GM19395 (cell line): ENCODE measurements at regions not wholly inside any gene's neighbourhood (a gene's known extent, or its start where the extent isn't known, plus 50 kb on each side); places are given as distances from the start of the nearest gene placed in this dataset.

Experiments
- ATAC-seq: cut with Tn5 transposase; IDR thresholded peaks from one replicate; pipeline ENCODE4 v1.9.1; 2021; ENCODE audit warnings: mild to moderate bottlenecking, moderate library complexity; ENCODE audit not compliant: unreplicated experiment

DNA sequence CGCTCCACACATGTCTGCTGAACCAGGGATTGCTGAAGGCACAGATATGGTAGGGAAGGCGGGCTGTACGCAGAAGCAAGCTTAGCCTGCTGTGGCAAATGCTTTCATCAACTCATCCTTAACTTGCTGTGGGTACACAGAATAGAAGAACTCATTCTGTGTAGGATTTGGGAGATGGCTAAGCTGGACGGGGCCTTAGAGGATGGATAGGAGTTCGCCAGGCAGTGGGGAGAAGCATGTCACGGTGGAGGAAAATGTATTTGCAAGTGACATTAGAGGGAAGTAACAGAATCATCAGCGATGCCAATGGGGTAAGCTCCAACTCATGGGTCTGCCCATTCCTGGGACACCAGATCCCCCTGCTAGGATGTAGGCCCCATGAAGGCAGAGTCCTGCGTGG lies 96.7 kb upstream of the SMIM21 start:
- no peak for ATAC-seq

DNA sequence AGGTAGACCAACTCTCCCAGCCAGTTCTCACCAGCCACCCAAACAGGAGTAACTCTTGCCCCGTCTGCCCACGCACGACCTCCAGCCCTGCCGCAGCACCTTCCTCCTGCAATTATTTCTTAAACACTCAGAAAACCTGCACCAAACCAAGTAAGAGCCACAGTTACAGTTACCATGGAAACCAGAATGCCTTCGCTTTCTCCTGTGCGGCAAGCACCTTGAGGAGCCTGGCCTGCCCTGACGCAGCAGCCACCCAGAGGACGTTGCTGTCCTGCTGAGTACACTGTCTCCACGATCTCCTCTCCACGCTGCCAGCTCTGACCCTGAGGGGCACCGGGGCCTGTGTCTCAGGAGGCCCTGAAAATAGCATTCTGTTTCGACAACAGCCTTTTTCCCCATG lies 94.3 kb upstream of the SMIM21 start:
- no peak for ATAC-seq

DNA sequence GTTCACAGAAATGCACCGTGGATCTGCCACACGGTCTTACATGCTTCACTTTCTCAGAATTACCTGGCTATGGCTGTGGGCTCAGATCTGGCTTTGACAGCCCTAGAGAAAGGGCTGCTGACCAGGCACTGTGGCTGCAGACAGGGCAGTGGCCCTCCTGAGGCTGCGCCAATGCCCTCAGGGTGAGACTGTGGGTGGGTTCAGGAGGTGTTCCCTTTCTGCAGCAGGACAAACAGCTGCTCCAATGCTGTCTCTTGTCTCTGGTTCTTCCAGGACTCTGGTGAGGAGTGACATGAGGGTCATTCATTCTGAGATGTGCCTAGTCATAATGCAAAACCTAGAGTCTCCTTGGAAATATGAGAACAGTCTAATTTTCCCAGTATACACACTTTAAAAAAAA lies 90.5 kb upstream of the SMIM21 start:
- ATAC-seq = no peak

DNA sequence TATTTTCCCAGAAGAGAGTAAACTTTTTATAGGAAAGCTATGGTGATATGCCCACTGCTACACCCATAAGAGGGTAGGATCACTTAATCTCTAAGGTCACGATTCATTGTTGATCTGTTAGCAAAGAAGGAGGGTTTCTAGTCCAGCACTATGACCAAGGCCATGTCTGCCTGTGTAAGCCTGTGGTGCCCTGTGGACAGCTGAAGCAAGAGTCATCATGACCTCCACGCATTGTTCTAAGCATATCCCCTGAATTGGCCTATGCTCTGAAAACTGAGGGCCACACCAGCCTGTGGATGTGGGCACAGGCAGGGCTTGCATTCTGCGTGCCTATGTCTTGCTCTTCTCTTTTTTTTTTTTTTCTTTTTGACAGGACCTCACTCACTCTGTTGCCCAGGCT lies 89.8 kb upstream of the SMIM21 start:
- ATAC-seq = no peak

GRCh38 chr18:75507636-75508035 lies 80.1 kb upstream of the SMIM21 start:
- no peak for ATAC-seq

DNA sequence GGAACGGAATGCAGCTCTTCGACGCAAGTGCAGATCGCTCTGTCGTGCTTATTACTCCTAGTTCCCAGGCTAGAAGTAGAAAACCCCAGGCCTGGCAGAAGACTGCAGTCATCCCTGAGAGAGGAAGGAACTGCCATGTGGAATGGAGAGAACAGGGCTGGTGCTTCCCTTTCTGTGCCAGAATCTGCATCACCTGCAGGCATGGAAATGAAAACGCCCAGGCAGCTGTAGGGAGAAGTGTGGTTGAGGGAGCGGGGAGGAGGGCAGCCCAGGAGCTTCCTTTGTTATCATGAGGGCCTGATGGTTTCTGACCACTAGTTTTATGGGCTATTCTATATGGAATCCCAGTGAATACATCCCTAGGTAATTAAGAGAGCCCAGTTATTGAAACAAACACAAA lies 79.4 kb upstream of the SMIM21 start:
- no peak for ATAC-seq

DNA sequence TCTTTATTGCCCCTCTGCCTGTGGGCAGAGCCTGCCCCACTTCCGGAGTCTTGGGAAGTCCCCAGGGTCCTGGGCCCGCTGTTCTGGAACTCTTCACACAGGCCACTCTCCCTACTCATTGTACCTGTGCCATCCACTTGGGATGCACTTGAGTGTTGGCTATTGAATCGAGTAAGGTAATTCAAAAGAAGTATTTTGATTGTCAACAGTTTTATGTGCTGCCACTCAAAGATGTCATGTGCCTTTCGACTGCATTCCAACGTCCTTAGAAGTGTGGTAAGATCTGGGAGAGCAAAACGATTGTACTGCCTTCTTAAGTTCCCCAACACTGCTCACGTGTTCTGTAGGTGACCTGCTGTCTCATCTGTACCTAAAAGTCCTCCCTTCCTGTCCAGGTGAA lies 77.0 kb upstream of the SMIM21 start:
- no peak for ATAC-seq

GRCh38 chr18:75503615-75504014 lies 76.1 kb upstream of the SMIM21 start:
- no peak for ATAC-seq

DNA sequence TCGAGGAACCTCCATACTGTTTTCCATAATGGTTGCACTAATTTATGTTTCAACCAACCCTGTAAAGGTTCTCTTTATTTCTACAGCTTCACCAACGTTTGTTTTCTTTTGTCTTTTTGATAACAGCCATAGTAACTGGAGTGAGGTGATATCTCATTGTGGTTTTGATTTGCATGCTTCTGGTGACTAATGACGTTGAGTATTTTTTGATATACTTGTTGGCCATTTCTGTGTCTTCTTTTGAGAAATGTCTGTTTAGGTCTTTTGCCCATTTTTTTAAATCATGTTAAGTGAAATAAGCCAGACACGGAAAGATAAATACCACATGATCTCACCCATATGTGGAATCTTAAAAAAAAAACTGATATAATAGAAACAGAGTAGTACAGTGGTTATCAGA lies 74.8 kb upstream of the SMIM21 start:
- ATAC-seq = no peak

DNA sequence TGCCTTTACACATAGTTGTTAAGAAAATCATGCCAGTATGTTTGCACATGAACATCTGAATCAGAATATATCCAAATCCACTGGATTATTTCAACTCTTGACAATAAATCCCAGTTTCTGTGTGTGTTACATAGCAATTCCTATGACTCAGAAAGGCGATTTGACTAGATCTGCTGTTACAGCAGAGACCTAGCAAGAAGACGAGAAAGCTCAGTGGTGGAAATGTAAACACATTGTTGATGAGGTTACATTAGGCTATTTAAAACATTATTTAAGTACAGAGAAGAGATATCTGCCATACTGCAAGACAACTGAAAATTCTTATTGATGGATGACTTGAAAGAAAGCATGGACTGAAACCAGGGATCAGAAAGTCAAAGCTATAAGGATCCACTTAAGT lies 73.0 kb upstream of the SMIM21 start:
- ATAC-seq = no peak

DNA sequence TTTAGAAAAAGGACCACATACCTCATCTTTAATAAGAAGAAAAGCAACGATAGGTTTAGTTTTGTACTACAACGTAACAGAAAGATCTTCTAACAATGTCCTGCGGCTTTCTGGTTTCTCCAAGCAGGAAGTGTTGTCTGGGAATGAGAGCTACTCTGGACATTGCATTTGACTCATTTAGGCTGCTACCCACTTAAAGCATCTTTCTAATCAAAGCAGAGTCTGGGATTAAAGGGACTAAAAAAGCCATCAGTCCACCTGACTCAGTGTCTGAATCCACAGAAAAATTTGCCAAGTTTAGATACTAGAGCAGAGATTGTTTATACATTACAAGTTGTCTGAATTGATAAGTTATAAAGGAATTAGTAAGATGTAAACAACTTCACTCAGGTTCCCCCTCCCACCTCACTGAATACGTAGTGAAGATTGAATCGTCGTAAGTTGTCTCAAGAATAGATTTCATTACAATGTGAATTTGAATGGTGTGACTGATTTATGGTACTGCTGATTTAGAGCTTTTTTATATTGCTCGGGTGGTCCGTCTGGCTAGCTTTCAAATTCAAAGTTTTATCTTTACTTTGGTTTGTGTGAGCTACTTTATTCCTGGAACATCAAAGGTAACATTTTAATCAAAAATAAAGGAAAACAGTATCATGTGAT lies 70.2 kb upstream of the SMIM21 start:
- ATAC-seq = no peak

DNA sequence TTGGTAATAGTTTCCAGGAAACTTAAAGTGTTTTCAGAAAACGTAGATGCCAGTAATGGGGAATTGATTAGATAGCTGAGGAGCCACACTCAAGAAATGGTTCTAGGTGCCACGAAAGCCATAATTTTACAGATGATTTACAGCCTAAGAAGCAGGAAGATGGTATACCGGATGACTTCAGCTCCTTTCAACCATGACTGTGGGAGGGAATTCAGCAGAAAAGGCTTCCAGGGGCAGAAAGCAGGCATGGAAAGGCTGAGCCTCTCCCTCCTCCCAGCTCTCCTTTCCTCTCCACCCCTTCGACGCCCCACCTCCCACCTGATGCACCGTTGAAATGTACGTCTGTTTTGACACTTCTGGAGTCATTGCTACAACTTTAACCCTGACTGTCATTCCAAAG lies 68.6 kb upstream of the SMIM21 start:
- no peak for ATAC-seq

GRCh38 chr18:75492852-75493251 lies 65.3 kb upstream of the SMIM21 start:
- ATAC-seq = no peak

- no peak for ATAC-seq
Observed at GRCh38 chr18:75491361-75491760, 63.9 kb upstream of the SMIM21 start.

DNA sequence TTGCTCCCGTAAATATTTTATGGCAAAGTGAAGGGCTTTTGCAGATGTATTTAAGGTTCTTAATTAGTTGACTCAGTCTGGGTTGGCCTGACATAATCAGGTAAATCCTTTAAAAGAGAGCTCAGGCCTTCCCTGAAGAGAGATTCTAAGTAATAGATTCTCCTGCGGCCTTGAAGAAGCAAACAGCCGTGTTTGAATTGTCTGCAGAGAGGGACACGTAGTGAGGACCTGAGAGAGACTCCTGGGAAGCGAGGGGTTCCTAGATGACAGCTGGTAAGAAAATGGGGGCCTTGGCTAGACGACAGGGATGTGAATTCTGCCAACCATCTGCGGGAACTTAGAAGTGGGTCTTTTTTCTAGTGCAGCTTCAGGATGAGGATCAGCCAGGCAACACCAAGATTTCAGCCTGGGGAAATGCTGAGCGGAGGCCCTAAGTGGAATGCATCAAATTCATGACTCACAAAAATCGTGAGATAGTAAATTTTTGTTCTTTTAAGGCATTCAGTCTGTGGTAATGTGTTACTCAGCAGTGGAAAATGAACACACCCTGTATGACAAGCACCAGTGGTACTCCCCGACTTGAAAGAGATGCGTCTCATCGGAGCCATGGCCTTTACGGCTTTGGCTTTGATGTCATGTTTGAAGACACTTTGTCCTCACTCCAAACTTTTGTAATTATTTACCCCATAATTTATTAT lies 62.1 kb upstream of the SMIM21 start:
- ATAC-seq = no peak

DNA sequence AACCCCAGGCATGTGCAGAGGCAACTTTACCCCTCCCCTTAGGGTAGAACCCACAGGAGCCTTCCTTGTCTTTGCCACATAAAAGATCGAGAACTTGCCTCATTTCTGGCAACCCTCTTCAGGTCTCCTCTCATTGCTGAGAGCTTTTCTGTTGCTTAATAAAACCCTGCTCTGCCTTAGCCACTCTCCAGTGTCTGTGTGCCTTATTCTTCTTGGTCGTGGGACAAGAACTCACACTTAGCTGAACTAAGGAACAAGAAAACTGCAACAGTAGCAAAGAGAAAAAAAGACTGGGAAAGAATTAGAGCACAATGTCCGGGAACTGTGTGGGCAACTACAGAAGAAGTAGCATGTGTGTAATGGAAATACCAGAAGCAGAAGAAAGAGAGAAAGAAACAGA lies 56.2 kb upstream of the SMIM21 start:
- ATAC-seq = no peak

DNA sequence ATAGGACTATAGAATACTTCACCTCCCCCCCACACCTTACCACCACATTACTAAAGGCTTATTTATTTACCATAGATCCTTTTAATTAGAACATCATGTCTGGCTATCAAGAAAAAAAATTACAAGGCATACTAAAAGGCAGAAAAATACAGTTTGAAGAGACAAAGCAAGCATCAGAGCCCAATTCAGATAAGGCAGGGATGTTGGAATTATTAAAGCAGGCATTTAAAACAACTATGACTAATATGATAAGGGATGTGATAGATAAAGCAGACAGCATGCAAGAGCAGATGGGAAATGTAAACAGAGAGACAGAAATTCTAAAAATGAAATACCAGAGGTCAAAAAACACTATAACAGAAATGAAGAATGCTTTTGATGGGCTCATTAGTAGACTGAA lies 55.4 kb upstream of the SMIM21 start:
- no peak for ATAC-seq

GRCh38 chr18:75480487-75480886 lies 53.0 kb upstream of the SMIM21 start:
- no peak for ATAC-seq

DNA sequence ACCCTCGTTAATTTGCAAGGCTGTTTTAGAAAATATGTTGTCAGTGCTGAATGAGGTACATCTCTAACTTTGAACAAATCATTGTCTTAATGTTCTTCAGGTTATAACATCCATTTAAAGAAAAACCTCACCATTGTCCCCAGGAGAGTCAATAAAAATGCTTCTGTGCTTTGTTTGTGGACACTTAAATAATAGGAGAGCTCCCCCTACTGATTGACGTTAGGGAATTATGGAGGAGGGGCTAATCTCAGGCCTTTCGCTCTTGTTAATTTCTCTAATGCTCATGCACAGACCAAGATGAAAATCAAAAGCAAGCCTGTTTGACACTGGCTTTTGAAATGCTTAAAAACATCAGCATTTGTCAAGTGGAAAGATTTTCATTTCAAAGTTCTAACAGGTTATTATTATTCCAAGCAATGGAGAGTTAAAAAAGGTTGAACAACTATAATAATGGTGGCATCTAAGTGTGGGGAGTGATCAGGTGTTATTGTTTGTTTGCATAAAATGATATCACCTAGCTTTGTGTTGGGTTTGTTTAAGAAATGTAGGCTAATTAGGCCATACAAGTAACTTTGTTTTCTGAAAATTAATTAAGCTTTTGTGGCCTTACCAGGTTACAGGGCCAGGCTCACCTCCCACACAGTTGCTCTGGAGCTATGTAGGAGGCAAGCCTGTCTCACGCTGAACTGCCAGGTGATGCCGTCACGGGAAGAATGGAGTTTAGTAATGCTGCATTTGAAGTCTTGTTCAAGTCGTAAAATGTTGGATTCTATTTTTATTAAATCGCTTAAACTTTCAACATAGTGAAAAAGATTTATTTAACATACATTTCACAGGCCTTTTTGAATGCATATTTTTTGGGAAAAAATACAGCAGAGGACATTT lies 51.7 kb upstream of the SMIM21 start:
- peak; percentile 73 for ATAC-seq

GRCh38 chr18:75477900-75478299 lies 50.4 kb upstream of the SMIM21 start:
- no peak for ATAC-seq
